Testis (tissue), 2 donors: ENCODE measurements at regions not wholly inside any gene's neighbourhood (a gene's known extent, or its start where the extent isn't known, plus 50 kb on each side); places are given as distances from the start of the nearest gene placed in this dataset.

Experiments used
- POLR2A ChIP-seq: fragments of 450-650 bp; IDR thresholded peaks from one replicate; pipeline ENCODE4 v1.6.1; 2017; ENCODE audit warnings: antibody characterized with exemption, mild to moderate bottlenecking, moderate library complexity
- TF ChIP-seq, protein P1 (sequence below), 3 experiments: fragments of 450-650 bp in 2 of 3; fragments of 200-600 bp in 1 of 3; sonication (generic) in 1 of 3; IDR thresholded peaks; one replicate each; pipeline ENCODE4 v1.5.1; 2016 to 2019; ENCODE audit warnings: antibody characterized with exemption in 3 of 3, mild to moderate bottlenecking in 2 of 3, moderate library complexity in 1 of 3

DNA sequence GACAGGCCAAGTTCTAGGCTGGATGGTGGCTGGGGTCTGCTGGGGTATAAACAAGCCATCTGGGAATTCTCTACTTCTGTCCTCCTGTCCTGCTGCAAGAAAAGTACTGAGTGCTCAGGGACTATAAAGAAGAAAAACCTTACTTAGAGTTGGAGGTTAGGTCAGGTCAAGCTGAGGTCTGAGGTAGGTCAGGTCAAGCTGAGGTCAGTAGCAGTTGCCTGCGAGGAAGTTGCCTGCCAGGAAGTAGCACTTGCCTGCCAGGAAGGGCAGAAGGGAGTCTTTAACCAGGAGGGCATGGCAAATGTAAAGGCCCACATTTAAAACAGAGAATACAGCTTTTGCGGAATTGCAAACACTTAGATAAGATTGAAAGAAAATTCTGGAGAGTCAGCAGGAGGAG, 51.3 kb upstream of the PRLR start:
- TF ChIP-seq, protein P1, sequence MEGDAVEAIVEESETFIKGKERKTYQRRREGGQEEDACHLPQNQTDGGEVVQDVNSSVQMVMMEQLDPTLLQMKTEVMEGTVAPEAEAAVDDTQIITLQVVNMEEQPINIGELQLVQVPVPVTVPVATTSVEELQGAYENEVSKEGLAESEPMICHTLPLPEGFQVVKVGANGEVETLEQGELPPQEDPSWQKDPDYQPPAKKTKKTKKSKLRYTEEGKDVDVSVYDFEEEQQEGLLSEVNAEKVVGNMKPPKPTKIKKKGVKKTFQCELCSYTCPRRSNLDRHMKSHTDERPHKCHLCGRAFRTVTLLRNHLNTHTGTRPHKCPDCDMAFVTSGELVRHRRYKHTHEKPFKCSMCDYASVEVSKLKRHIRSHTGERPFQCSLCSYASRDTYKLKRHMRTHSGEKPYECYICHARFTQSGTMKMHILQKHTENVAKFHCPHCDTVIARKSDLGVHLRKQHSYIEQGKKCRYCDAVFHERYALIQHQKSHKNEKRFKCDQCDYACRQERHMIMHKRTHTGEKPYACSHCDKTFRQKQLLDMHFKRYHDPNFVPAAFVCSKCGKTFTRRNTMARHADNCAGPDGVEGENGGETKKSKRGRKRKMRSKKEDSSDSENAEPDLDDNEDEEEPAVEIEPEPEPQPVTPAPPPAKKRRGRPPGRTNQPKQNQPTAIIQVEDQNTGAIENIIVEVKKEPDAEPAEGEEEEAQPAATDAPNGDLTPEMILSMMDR (IDR thresholded peaks at IDR 0.05), result no peak
- TF ChIP-seq POLR2A, result no peak
